ENCODE measurements at regions not wholly inside any gene's neighbourhood (a gene's known extent, or its start where the extent isn't known, plus 50 kb on each side); places are given as distances from the start of the nearest gene placed in this dataset.

DNA sequence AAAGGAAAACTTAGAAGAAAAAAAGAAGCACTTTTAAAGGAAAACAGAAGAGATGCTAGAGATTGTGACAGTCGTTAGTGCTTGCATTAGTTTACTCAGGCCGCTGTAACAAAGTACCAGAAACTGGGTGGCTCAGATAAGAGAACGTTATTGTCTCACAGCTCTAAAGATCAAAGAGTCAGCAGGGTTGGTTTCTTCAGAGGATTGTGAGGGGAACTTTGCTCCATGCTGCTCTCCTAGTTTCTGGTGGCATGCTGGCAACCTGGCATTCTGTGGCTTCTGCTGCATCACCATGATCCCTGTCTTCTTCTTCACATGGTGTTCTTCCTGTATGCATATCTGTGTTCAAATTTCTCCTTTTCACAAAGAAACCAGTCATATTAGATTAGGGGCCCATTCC is 119.4 kb upstream of the PLEKHA5 start:
- Histone ChIP-seq H3K27ac (ENCODE audit: low read depth in 1 of 2, low read length in 2 of 2) (no peak overlapping the region), H3K4me3 (ENCODE audit: low read depth in 1 of 3, low read length in 3 of 3) (no peak overlapping the region)
- WGBS: 57% methylated on average over 3 of the region's 3 CpGs

DNA sequence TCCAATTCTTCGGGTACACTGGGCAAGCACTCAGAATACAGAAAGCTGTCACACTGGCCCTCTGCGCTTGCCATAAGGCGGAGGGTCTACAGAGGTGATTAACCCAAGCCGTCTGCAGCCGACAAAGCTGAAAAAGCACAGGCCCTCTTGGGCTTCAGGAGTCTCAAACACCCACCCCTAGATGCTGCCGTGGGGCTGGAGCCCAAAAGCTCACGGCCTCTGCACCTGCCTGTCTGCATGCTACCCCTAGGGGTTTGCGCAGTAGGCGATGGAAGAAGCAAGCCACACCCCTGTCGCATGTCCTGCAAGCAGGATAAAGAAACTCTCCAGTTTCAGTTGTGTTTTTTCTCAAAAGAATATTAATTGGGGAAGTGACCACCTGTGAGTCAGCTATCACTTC is 118.8 kb upstream of the PLEKHA5 start:
- H3K36me3 ChIP-seq (ENCODE audit: control insufficient read depth in 4 of 4, insufficient read depth in 3 of 4, low read depth in 1 of 4, low read length in 3 of 4): no peaks in the 10 kb centered on the region
- H3K27ac ChIP-seq (ENCODE audit: low read depth in 1 of 2, low read length in 2 of 2): no peak overlapping the region
- WGBS: 96% methylated on average over 10 of the region's 10 CpGs
- DNase-seq (ENCODE audit: low spot score): no peak
- no peak overlapping the region for H3K9ac ChIP-seq (ENCODE audit: low read depth in 1 of 2, low read length in 2 of 2)
- no peaks in the 10 kb centered on the region for H3K9me3 ChIP-seq (ENCODE audit: control insufficient read depth in 4 of 4, low read length in 3 of 4)
- no peaks in the 10 kb centered on the region for H3K27me3 ChIP-seq (ENCODE audit: control insufficient read depth in 4 of 4, insufficient read depth in 4 of 4, low read length in 3 of 4)
- peaks cover 0 to 9% (median under 1%) of the 10 kb centered on the region in 4 donors for H3K4me1 ChIP-seq (ENCODE audit: control insufficient read depth in 4 of 4, insufficient read depth in 4 of 4, low read length in 3 of 4)
- no peak overlapping the region for H3K4me3 ChIP-seq (ENCODE audit: low read depth in 1 of 3, low read length in 3 of 3)
- TF ChIP-seq, protein P1, sequence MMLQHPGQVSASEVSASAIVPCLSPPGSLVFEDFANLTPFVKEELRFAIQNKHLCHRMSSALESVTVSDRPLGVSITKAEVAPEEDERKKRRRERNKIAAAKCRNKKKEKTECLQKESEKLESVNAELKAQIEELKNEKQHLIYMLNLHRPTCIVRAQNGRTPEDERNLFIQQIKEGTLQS (IDR thresholded peaks at IDR 0.05): no peak
- TF ChIP-seq NR2F2 (IDR thresholded peaks at IDR 0.05) (no peak), RXRA (IDR thresholded peaks at IDR 0.05) (no peak), EGR1 (IDR thresholded peaks at IDR 0.05; ENCODE audit: low read depth in 2 of 2) (no peak), HNF4G (IDR thresholded peaks at IDR 0.05) (no peak), FOXA1 (IDR thresholded peaks at IDR 0.05) (no peak), SP1 (IDR thresholded peaks at IDR 0.05) (no peak), JUND (IDR thresholded peaks at IDR 0.05) (no peak), TAF1 (conservative IDR thresholded peaks at IDR 0.05) (no peak), HNF4A (conservative IDR thresholded peaks at IDR 0.05) (no peak), FOXA2 (IDR thresholded peaks at IDR 0.05) (no peak), GABPA (IDR thresholded peaks at IDR 0.05 in 1 of 2, conservative IDR thresholded peaks at IDR 0.05 in 1 of 2) (no peak)
- TF ChIP-seq, protein P2, sequence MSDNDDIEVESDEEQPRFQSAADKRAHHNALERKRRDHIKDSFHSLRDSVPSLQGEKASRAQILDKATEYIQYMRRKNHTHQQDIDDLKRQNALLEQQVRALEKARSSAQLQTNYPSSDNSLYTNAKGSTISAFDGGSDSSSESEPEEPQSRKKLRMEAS (IDR thresholded peaks at IDR 0.05): no peak

More for the DNA sequence above, 119.4 kb upstream of the PLEKHA5 start:
- TF ChIP-seq, protein P3, sequence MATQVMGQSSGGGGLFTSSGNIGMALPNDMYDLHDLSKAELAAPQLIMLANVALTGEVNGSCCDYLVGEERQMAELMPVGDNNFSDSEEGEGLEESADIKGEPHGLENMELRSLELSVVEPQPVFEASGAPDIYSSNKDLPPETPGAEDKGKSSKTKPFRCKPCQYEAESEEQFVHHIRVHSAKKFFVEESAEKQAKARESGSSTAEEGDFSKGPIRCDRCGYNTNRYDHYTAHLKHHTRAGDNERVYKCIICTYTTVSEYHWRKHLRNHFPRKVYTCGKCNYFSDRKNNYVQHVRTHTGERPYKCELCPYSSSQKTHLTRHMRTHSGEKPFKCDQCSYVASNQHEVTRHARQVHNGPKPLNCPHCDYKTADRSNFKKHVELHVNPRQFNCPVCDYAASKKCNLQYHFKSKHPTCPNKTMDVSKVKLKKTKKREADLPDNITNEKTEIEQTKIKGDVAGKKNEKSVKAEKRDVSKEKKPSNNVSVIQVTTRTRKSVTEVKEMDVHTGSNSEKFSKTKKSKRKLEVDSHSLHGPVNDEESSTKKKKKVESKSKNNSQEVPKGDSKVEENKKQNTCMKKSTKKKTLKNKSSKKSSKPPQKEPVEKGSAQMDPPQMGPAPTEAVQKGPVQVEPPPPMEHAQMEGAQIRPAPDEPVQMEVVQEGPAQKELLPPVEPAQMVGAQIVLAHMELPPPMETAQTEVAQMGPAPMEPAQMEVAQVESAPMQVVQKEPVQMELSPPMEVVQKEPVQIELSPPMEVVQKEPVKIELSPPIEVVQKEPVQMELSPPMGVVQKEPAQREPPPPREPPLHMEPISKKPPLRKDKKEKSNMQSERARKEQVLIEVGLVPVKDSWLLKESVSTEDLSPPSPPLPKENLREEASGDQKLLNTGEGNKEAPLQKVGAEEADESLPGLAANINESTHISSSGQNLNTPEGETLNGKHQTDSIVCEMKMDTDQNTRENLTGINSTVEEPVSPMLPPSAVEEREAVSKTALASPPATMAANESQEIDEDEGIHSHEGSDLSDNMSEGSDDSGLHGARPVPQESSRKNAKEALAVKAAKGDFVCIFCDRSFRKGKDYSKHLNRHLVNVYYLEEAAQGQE (IDR thresholded peaks at IDR 0.05): no peak
- TF ChIP-seq, protein P2 (IDR thresholded peaks at IDR 0.05): no peak
- no peak for TF ChIP-seq NR2F2 (IDR thresholded peaks at IDR 0.05)
- TF ChIP-seq, protein P4, sequence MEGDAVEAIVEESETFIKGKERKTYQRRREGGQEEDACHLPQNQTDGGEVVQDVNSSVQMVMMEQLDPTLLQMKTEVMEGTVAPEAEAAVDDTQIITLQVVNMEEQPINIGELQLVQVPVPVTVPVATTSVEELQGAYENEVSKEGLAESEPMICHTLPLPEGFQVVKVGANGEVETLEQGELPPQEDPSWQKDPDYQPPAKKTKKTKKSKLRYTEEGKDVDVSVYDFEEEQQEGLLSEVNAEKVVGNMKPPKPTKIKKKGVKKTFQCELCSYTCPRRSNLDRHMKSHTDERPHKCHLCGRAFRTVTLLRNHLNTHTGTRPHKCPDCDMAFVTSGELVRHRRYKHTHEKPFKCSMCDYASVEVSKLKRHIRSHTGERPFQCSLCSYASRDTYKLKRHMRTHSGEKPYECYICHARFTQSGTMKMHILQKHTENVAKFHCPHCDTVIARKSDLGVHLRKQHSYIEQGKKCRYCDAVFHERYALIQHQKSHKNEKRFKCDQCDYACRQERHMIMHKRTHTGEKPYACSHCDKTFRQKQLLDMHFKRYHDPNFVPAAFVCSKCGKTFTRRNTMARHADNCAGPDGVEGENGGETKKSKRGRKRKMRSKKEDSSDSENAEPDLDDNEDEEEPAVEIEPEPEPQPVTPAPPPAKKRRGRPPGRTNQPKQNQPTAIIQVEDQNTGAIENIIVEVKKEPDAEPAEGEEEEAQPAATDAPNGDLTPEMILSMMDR (IDR thresholded peaks at IDR 0.05; ENCODE audit: low read depth, low read length, missing input control): no peak
- TF ChIP-seq YY1 (IDR thresholded peaks at IDR 0.05): no peak
- TF ChIP-seq, protein P5, sequence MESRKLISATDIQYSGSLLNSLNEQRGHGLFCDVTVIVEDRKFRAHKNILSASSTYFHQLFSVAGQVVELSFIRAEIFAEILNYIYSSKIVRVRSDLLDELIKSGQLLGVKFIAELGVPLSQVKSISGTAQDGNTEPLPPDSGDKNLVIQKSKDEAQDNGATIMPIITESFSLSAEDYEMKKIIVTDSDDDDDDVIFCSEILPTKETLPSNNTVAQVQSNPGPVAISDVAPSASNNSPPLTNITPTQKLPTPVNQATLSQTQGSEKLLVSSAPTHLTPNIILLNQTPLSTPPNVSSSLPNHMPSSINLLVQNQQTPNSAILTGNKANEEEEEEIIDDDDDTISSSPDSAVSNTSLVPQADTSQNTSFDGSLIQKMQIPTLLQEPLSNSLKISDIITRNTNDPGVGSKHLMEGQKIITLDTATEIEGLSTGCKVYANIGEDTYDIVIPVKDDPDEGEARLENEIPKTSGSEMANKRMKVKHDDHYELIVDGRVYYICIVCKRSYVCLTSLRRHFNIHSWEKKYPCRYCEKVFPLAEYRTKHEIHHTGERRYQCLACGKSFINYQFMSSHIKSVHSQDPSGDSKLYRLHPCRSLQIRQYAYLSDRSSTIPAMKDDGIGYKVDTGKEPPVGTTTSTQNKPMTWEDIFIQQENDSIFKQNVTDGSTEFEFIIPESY (IDR thresholded peaks at IDR 0.05): no peak
- no peak for TF ChIP-seq HNF4A (conservative IDR thresholded peaks at IDR 0.05)
- no peak for TF ChIP-seq JUND (IDR thresholded peaks at IDR 0.05)
- no peak for TF ChIP-seq FOXA2 (IDR thresholded peaks at IDR 0.05)
- no peak for TF ChIP-seq FOXA1 (IDR thresholded peaks at IDR 0.05)
- TF ChIP-seq TAF1 (conservative IDR thresholded peaks at IDR 0.05): no peak
- no peak for TF ChIP-seq HNF4G (IDR thresholded peaks at IDR 0.05)
- TF ChIP-seq EGR1 (IDR thresholded peaks at IDR 0.05; ENCODE audit: low read depth in 2 of 2): no peak
- no peak for TF ChIP-seq SP1 (IDR thresholded peaks at IDR 0.05)
- TF ChIP-seq, protein P1 (IDR thresholded peaks at IDR 0.05): no peak
- no peak for TF ChIP-seq GABPA (IDR thresholded peaks at IDR 0.05 in 1 of 2, conservative IDR thresholded peaks at IDR 0.05 in 1 of 2)
- TF ChIP-seq RXRA (IDR thresholded peaks at IDR 0.05): no peak
- TF ChIP-seq RAD21 (IDR thresholded peaks at IDR 0.05): no peak
- Histone ChIP-seq H3K36me3 (ENCODE audit: control insufficient read depth in 4 of 4, insufficient read depth in 3 of 4, low read depth in 1 of 4, low read length in 3 of 4) (no peaks in the 10 kb centered on the region), H3K27me3 (ENCODE audit: control insufficient read depth in 4 of 4, insufficient read depth in 4 of 4, low read length in 3 of 4) (no peaks in the 10 kb centered on the region), H3K4me1 (ENCODE audit: control insufficient read depth in 4 of 4, insufficient read depth in 4 of 4, low read length in 3 of 4) (peaks cover 0 to 9% (median under 1%) of the 10 kb centered on the region in 4 donors), H3K9ac (ENCODE audit: low read depth in 1 of 2, low read length in 2 of 2) (no peak overlapping the region), H3K9me3 (ENCODE audit: control insufficient read depth in 4 of 4, low read length in 3 of 4) (no peaks in the 10 kb centered on the region)
- no peak for DNase-seq (ENCODE audit: low spot score)

All from liver (tissue), 8 donors.